SK-N-SH (cell line): ENCODE measurements at regions not wholly inside any gene's neighbourhood (a gene's known extent, or its start where the extent isn't known, plus 50 kb on each side); places are given as distances from the start of the nearest gene placed in this dataset.

ENCODE experiments used
- CTCF ChIA-PET: fragments of 300-600, 350-600 bp; formaldehyde crosslinking; extraction: SDS; loops from one replicate; lab custom pipeline; 2021; lab: Yijun Ruan, JAX
- POLR2A ChIA-PET: fragments of 350-600 bp; sonication (Branson Sonifier 250); formaldehyde crosslinking; extraction: SDS; loops from one replicate; lab custom pipeline; 2020; ENCODE audit warnings: antibody characterized with exemption, inconsistent platforms; lab: Yijun Ruan, JAX
- DNase-seq: peaks from one replicate; pipeline ENCODE4 v3.0.0; 2012
- H2AFZ ChIP-seq: fragments of 200-600 bp; sonication (generic); 2 replicates; pipeline ENCODE4 v1.8.1; 2016; ENCODE audit warnings: antibody characterized with exemption, mild to moderate bottlenecking, low read depth
- H3F3A ChIP-seq: fragments of 200-600 bp; sonication (generic); replicated peaks from 2 replicates; pipeline ENCODE3; 2016; ENCODE audit warnings: antibody characterized with exemption, mild to moderate bottlenecking; ENCODE audit not compliant: insufficient read depth
- H3K27ac ChIP-seq, 2 experiments: fragments of 200-500 bp in 1 of 2; fragments of 200-600 bp in 1 of 2; sonication (Bioruptor generic) in 1 of 2; sonication (generic), shearing (Covaris generic) in 1 of 2; 2 replicates each; pipeline versions ENCODE4 v1.5.1 to v1.6.1; 2014 to 2016; ENCODE audit warnings: low read depth in 2 of 2, inconsistent platforms in 1 of 2, low read length in 1 of 2, mild to moderate bottlenecking in 1 of 2, mixed read lengths in 1 of 2
- H3K27me3 ChIP-seq: fragments of 200-600 bp; sonication (generic), shearing (Covaris generic); 2 replicates; pipeline ENCODE4 v1.6.1; 2016; ENCODE audit warnings: mixed run types; ENCODE audit not compliant: insufficient read depth
- H3K36me3 ChIP-seq, 2 experiments: fragments of 200-500 bp in 1 of 2; fragments of 200-600 bp in 1 of 2; sonication (Bioruptor generic) in 1 of 2; sonication (generic) in 1 of 2; replicated peaks in 1 of 2; 2 replicates each; pipeline versions ENCODE3 to v1.5.1; 2014 to 2016; ENCODE audit warnings: low read length in 1 of 2, mild to moderate bottlenecking in 1 of 2; ENCODE audit not compliant: insufficient read depth in 2 of 2, control insufficient read depth in 1 of 2
- H3K4me1 ChIP-seq, 2 experiments: fragments of 200-500 bp in 1 of 2; fragments of 200-600 bp in 1 of 2; sonication (Bioruptor generic) in 1 of 2; sonication (generic), shearing (Covaris generic) in 1 of 2; 2 replicates each; pipeline versions ENCODE4 v1.5.1 to v1.6.1; 2014 to 2016; ENCODE audit warnings: low read depth in 1 of 2, low read length in 1 of 2, mixed run types in 1 of 2; ENCODE audit not compliant: insufficient read depth in 2 of 2, control insufficient read depth in 1 of 2
- H3K4me2 ChIP-seq: fragments of 200-600 bp; sonication (generic), shearing (Covaris generic); 2 replicates; pipeline ENCODE4 v1.6.1; 2017; ENCODE audit warnings: mixed run types
- H3K4me3 ChIP-seq, 2 experiments: fragments of 200-500 bp in 1 of 2; fragments of 200-600 bp in 1 of 2; sonication (Bioruptor generic) in 1 of 2; sonication (generic), shearing (Covaris generic) in 1 of 2; 2 replicates each; pipeline versions ENCODE4 v1.5.1 to v1.8.1; 2014 to 2016; ENCODE audit warnings: low read depth in 2 of 2, inconsistent platforms in 1 of 2, low read length in 1 of 2, mild to moderate bottlenecking in 1 of 2, mixed read lengths in 1 of 2, moderate library complexity in 1 of 2
- H3K79me2 ChIP-seq: fragments of 200-600 bp; sonication (generic); 2 replicates; pipeline ENCODE4 v1.8.1; 2017; ENCODE audit warnings: mild to moderate bottlenecking; ENCODE audit not compliant: insufficient read depth
- H3K9ac ChIP-seq: fragments of 200-600 bp; sonication (generic); 2 replicates; pipeline ENCODE4 v1.6.1; 2017; ENCODE audit warnings: mixed run types
- H3K9me2 ChIP-seq: fragments of 200-600 bp; sonication (generic); 2 replicates; pipeline ENCODE4 v1.6.1; 2017; ENCODE audit warnings: mixed run types
- H3K9me3 ChIP-seq: fragments of 200-600 bp; sonication (generic); 2 replicates; pipeline ENCODE4 v1.6.1; 2017; ENCODE audit warnings: mixed run types, mild to moderate bottlenecking, moderate library complexity
- H4K20me1 ChIP-seq: fragments of 200-600 bp; sonication (generic); 2 replicates; pipeline ENCODE4 v1.6.1; 2017; ENCODE audit warnings: mild to moderate bottlenecking, mixed run types; ENCODE audit not compliant: insufficient read depth
- CHD2 ChIP-seq: fragments of 150-350 bp; IDR thresholded peaks from 2 replicates; pipeline ENCODE4 v1.6.1; 2018; ENCODE audit warnings: low read length; ENCODE audit not compliant: partially characterized antibody
- EP300 ChIP-seq, 2 experiments: IDR thresholded peaks; 2 replicates each; pipeline versions ENCODE4 v1.4.0 to v1.6.1; 2012; ENCODE audit warnings: borderline replicate concordance in 1 of 2, low read depth in 1 of 2, low read length in 1 of 2
- GATA2 ChIP-seq: sonication (generic); formaldehyde crosslinking; IDR thresholded peaks from 2 replicates; pipeline ENCODE4 v1.5.0; 2020; ENCODE audit warnings: mild to moderate bottlenecking, missing genetic modification reagents
- JUND ChIP-seq: IDR thresholded peaks from 2 replicates; pipeline ENCODE4 v1.4.0; 2012
- REST ChIP-seq: IDR thresholded peaks from 2 replicates; pipeline ENCODE4 v1.6.1; 2012; ENCODE audit warnings: mild to moderate bottlenecking, low read depth, low read length, moderate library complexity
- SMC3 ChIP-seq: IDR thresholded peaks from 2 replicates; pipeline ENCODE4 v1.6.1; 2012; ENCODE audit warnings: low read depth, low read length, improper control_type of control experiment
- TEAD4 ChIP-seq: IDR thresholded peaks from 2 replicates; pipeline ENCODE4 v1.4.0; 2012; ENCODE audit warnings: mild to moderate bottlenecking, borderline replicate concordance; ENCODE audit not compliant: insufficient read depth
- WGBS: methylation state at CpG from one replicate; pipeline ENCODE4 v1.1.6; 2017; ENCODE audit warnings: low lambda C conversion rate; 5-methylcytosine and 5-hydroxymethylcytosine counted together
- TF ChIP-seq, protein P1 (sequence below): fragments of 150-350 bp; IDR thresholded peaks from 2 replicates; pipeline ENCODE4 v1.6.1; 2017; ENCODE audit warnings: antibody characterized with exemption, low read length, low read depth, borderline replicate concordance
- TF ChIP-seq, protein P2 (sequence below): IDR thresholded peaks from 2 replicates; pipeline ENCODE4 v1.4.0; 2012; ENCODE audit warnings: low read depth, borderline replicate concordance

GRCh38 chr5:133892306-133892705 lies 76.1 kb downstream of the C5orf15 start:
- H3K9me2 ChIP-seq: no peaks in the 10 kb centered on the region
- no peaks in the 10 kb centered on the region for H3F3A ChIP-seq
- H4K20me1 ChIP-seq: no peaks in the 10 kb centered on the region
- H3K9me3 ChIP-seq: no peaks in the 10 kb centered on the region
- no peak overlapping the region for H3K27ac ChIP-seq
- H2AFZ ChIP-seq: no peak overlapping the region
- H3K9ac ChIP-seq: no peak overlapping the region
- peaks cover 0 to 21% of the 10 kb centered on the region in 2 experiments; a peak in 1 of 4 replicates for H3K4me1 ChIP-seq
- no peak overlapping the region for H3K4me2 ChIP-seq
- H3K79me2 ChIP-seq: no peaks in the 10 kb centered on the region
- POLR2A ChIA-PET: no interaction called here
- WGBS: 75% methylated on average over 1 of the region's 1 CpG
- TF ChIP-seq JUND: no peak
- H3K36me3 ChIP-seq: no peaks in the 10 kb centered on the region
- H3K27me3 ChIP-seq: no peaks in the 10 kb centered on the region; the same call in 1 of the 2 replicates
- H3K4me3 ChIP-seq: no peak overlapping the region
- CTCF ChIA-PET: interaction anchor here (1.1 to 2.8 kb wide), 3 partner anchors 9 to 179 kb away, joined by 3 to 9 read pairs (median 4); no protein-coding TSS in a partner anchor
- no peak for DNase-seq

GRCh38 chr5:133891390-133891789 lies 77.0 kb downstream of the C5orf15 start:
- Histone ChIP-seq H3K4me1 (peaks cover 0 to 21% of the 10 kb centered on the region in 2 experiments; a peak in 1 of 4 replicates), H3K9ac (no peak overlapping the region), H3F3A (no peaks in the 10 kb centered on the region), H3K4me3 (no peak overlapping the region), H3K9me2 (no peaks in the 10 kb centered on the region), H3K27ac (no peak overlapping the region)
- CTCF ChIA-PET: no interaction called here
- 45% methylated on average over 5 of the region's 5 CpGs for WGBS
- TF ChIP-seq GATA2 (CRISPR knock-in tag) (no peak), JUND (no peak), CHD2 (no peak), SMC3 (no peak), TEAD4 (no peak), REST (no peak), EP300 (IDR thresholded peaks at IDR 0.05; ENCODE audit: borderline replicate concordance in 1 of 2, low read depth in 1 of 2, low read length in 1 of 2) (no peak)
- TF ChIP-seq, protein P1, sequence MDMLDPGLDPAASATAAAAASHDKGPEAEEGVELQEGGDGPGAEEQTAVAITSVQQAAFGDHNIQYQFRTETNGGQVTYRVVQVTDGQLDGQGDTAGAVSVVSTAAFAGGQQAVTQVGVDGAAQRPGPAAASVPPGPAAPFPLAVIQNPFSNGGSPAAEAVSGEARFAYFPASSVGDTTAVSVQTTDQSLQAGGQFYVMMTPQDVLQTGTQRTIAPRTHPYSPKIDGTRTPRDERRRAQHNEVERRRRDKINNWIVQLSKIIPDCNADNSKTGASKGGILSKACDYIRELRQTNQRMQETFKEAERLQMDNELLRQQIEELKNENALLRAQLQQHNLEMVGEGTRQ: no peak
- TF ChIP-seq, protein P2, sequence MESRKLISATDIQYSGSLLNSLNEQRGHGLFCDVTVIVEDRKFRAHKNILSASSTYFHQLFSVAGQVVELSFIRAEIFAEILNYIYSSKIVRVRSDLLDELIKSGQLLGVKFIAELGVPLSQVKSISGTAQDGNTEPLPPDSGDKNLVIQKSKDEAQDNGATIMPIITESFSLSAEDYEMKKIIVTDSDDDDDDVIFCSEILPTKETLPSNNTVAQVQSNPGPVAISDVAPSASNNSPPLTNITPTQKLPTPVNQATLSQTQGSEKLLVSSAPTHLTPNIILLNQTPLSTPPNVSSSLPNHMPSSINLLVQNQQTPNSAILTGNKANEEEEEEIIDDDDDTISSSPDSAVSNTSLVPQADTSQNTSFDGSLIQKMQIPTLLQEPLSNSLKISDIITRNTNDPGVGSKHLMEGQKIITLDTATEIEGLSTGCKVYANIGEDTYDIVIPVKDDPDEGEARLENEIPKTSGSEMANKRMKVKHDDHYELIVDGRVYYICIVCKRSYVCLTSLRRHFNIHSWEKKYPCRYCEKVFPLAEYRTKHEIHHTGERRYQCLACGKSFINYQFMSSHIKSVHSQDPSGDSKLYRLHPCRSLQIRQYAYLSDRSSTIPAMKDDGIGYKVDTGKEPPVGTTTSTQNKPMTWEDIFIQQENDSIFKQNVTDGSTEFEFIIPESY: no peak
- TF ChIP-seq, all 33 proteins: peak for 0
- H3K79me2 ChIP-seq: no peaks in the 10 kb centered on the region
- DNase-seq: no peak
- H3K4me2 ChIP-seq: no peak overlapping the region
- POLR2A ChIA-PET: no interaction called here
- H3K9me3 ChIP-seq: no peaks in the 10 kb centered on the region
- no peaks in the 10 kb centered on the region for H4K20me1 ChIP-seq
- no peaks in the 10 kb centered on the region; the same call in 1 of the 2 replicates for H3K27me3 ChIP-seq
- no peak overlapping the region for H2AFZ ChIP-seq
- no peaks in the 10 kb centered on the region for H3K36me3 ChIP-seq
